ENCODE measurements at regions not wholly inside any gene's neighbourhood (a gene's known extent, or its start where the extent isn't known, plus 50 kb on each side); places are given as distances from the start of the nearest gene placed in this dataset.

GRCh38 chr18:24672165-24672941 lies 211.9 kb downstream of the HRH4 start:
- Histone ChIP-seq H3K9me3 (ENCODE audit: control insufficient read depth, low read length) (no peaks in the 10 kb centered on the region), H3K4me1 (ENCODE audit: control insufficient read depth, insufficient read depth, low read length, poor library complexity, severe bottlenecking) (no peaks in the 10 kb centered on the region), H3K27ac (ENCODE audit: low read depth, low read length, severe bottlenecking) (no peak overlapping the region), H3K4me3 (ENCODE audit: extremely low read depth, insufficient read depth, low read length, poor library complexity, severe bottlenecking) (no peak overlapping the region), H3K36me3 (ENCODE audit: control insufficient read depth, insufficient read depth, low read length) (no peaks in the 10 kb centered on the region)
- WGBS, 2 experiments (ENCODE audit: insufficient coverage in 2 of 2): 68 to 90% methylated on average over 2 of the region's 9 CpGs

DNA sequence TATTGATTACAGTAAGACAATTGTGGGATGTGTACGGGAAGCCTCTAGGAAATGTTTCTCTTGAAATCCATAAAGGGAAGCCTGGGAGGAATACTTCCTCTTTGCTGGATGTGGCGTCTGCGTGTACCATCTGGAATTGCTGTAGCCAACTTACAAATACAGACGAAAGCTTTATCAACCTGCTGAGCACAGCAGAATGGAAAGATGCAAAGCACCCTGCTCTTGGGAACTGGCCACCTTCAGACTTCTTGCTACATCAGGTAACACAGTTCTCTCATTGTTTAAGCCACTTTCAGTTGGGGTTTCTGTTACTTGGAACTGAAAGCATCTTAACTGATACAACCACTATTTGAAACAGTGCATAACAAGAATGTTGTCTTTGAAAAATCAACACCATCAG lies 213.8 kb downstream of the HRH4 start:
- Histone ChIP-seq H3K4me1 (ENCODE audit: control insufficient read depth, insufficient read depth, low read length, poor library complexity, severe bottlenecking) (no peaks in the 10 kb centered on the region), H3K27ac (ENCODE audit: low read depth, low read length, severe bottlenecking) (no peak overlapping the region), H3K4me3 (ENCODE audit: extremely low read depth, insufficient read depth, low read length, poor library complexity, severe bottlenecking) (no peak overlapping the region), H3K9me3 (ENCODE audit: control insufficient read depth, low read length) (no peaks in the 10 kb centered on the region), H3K36me3 (ENCODE audit: control insufficient read depth, insufficient read depth, low read length) (no peaks in the 10 kb centered on the region)
- 87 to 91% methylated on average over 3 of the region's 4 CpGs for WGBS, 2 experiments (ENCODE audit: insufficient coverage in 2 of 2)

- WGBS, 2 experiments (ENCODE audit: insufficient coverage in 2 of 2): 93% methylated on average over 1 of the region's 3 CpGs; no CpG with 5 or more reads in 1 of the 2 experiments
- no peaks in the 10 kb centered on the region for H3K9me3 ChIP-seq (ENCODE audit: control insufficient read depth, low read length)
- no peaks in the 10 kb centered on the region for H3K4me1 ChIP-seq (ENCODE audit: control insufficient read depth, insufficient read depth, low read length, poor library complexity, severe bottlenecking)
- H3K36me3 ChIP-seq (ENCODE audit: control insufficient read depth, insufficient read depth, low read length): no peaks in the 10 kb centered on the region
- no peak overlapping the region for H3K27ac ChIP-seq (ENCODE audit: low read depth, low read length, severe bottlenecking)
- H3K4me3 ChIP-seq (ENCODE audit: extremely low read depth, insufficient read depth, low read length, poor library complexity, severe bottlenecking): no peak overlapping the region
These were observed 214.2 kb downstream of the HRH4 start for GRCh38 chr18:24674605-24675004.

DNA sequence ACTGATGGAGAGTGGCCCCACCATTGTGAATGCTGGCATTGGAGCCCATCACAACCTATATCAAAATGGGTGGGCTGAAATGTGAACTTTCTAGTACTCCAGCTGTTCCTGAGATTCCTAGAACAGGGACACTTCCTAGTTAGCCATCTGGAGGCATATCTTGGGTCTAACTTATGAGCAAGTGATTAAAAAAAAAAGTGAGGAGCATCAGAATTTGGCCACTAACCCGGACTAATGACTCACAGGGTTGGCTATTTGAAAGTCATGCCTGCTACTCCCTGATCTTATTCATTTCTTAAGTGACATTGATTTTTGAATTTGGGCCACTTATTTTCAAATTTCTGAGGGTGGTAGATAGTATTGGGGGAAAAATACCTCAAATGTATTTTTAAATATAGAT lies 216.6 kb downstream of the HRH4 start:
- WGBS, 2 experiments (ENCODE audit: insufficient coverage in 2 of 2): 100% methylated on average over 1 of the region's 1 CpG; no CpG with 5 or more reads in 1 of the 2 experiments
- Histone ChIP-seq H3K4me3 (ENCODE audit: extremely low read depth, insufficient read depth, low read length, poor library complexity, severe bottlenecking) (no peak overlapping the region), H3K27ac (ENCODE audit: low read depth, low read length, severe bottlenecking) (no peak overlapping the region), H3K36me3 (ENCODE audit: control insufficient read depth, insufficient read depth, low read length) (no peaks in the 10 kb centered on the region), H3K9me3 (ENCODE audit: control insufficient read depth, low read length) (no peaks in the 10 kb centered on the region), H3K4me1 (ENCODE audit: control insufficient read depth, insufficient read depth, low read length, poor library complexity, severe bottlenecking) (no peaks in the 10 kb centered on the region)

GRCh38 chr18:24678107-24678506 lies 217.7 kb downstream of the HRH4 start:
- H3K36me3 ChIP-seq (ENCODE audit: control insufficient read depth, insufficient read depth, low read length): no peaks in the 10 kb centered on the region
- WGBS, 2 experiments (ENCODE audit: insufficient coverage in 2 of 2): no CpG with 5 or more reads among the region's 1 CpG
- no peak overlapping the region for H3K4me3 ChIP-seq (ENCODE audit: extremely low read depth, insufficient read depth, low read length, poor library complexity, severe bottlenecking)
- H3K27ac ChIP-seq (ENCODE audit: low read depth, low read length, severe bottlenecking): no peak overlapping the region
- no peaks in the 10 kb centered on the region for H3K9me3 ChIP-seq (ENCODE audit: control insufficient read depth, low read length)
- H3K4me1 ChIP-seq (ENCODE audit: control insufficient read depth, insufficient read depth, low read length, poor library complexity, severe bottlenecking): no peaks in the 10 kb centered on the region

DNA sequence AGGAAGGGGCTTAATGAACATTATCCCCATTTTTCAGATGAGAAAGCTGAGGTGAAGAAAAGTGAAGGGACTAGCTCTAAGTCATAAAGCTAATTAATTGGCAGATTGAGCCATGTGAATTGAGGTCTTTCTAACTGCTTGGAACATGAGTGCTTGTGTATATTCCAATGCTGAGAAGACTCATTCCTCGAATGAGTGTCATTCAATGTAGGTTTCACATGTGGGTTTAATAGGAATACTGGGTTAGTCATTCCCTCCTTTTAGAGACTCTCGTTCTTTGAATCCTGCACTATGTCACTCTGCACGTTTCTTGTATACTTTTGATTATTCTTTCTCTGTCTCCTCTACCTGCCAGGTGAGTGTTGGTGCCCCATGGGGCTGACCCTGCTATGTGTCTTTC lies 218.2 kb downstream of the HRH4 start:
- H3K27ac ChIP-seq (ENCODE audit: low read depth, low read length, severe bottlenecking): no peak overlapping the region
- H3K9me3 ChIP-seq (ENCODE audit: control insufficient read depth, low read length): no peaks in the 10 kb centered on the region
- no peak overlapping the region for H3K4me3 ChIP-seq (ENCODE audit: extremely low read depth, insufficient read depth, low read length, poor library complexity, severe bottlenecking)
- H3K4me1 ChIP-seq (ENCODE audit: control insufficient read depth, insufficient read depth, low read length, poor library complexity, severe bottlenecking): no peaks in the 10 kb centered on the region
- H3K36me3 ChIP-seq (ENCODE audit: control insufficient read depth, insufficient read depth, low read length): no peaks in the 10 kb centered on the region
- WGBS, 2 experiments (ENCODE audit: insufficient coverage in 2 of 2): 95 to 96% methylated on average over 3 of the region's 3 CpGs

DNA sequence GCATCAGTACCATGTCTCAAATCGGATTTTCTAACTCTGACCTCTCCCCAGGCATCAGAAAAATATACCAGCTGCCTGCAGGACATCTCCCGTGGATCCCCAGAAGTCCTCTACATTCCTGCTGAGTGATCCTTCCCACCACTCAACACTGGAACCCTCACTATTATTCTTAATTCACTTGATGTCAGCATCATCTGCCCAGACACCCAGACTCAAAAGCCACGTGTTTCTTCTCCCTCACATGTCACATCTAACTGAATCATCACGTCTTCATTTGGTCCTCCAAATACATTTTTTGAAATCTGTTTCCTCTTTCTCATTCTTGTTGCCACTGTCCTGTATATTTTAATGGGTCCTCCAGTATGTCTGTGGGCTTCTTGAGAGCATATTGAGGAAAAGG lies 218.6 kb downstream of the HRH4 start:
- Histone ChIP-seq H3K9me3 (ENCODE audit: control insufficient read depth, low read length) (no peaks in the 10 kb centered on the region), H3K4me3 (ENCODE audit: extremely low read depth, insufficient read depth, low read length, poor library complexity, severe bottlenecking) (no peak overlapping the region), H3K4me1 (ENCODE audit: control insufficient read depth, insufficient read depth, low read length, poor library complexity, severe bottlenecking) (no peaks in the 10 kb centered on the region), H3K27ac (ENCODE audit: low read depth, low read length, severe bottlenecking) (no peak overlapping the region), H3K36me3 (ENCODE audit: control insufficient read depth, insufficient read depth, low read length) (no peaks in the 10 kb centered on the region)
- 76 to 86% methylated on average over 4 of the region's 4 CpGs for WGBS, 2 experiments (ENCODE audit: insufficient coverage in 2 of 2)

- Histone ChIP-seq H3K27ac (ENCODE audit: low read depth, low read length, severe bottlenecking) (no peak overlapping the region), H3K9me3 (ENCODE audit: control insufficient read depth, low read length) (no peaks in the 10 kb centered on the region), H3K4me1 (ENCODE audit: control insufficient read depth, insufficient read depth, low read length, poor library complexity, severe bottlenecking) (no peaks in the 10 kb centered on the region), H3K36me3 (ENCODE audit: control insufficient read depth, insufficient read depth, low read length) (no peaks in the 10 kb centered on the region), H3K4me3 (ENCODE audit: extremely low read depth, insufficient read depth, low read length, poor library complexity, severe bottlenecking) (no peak overlapping the region)
- WGBS, 2 experiments (ENCODE audit: insufficient coverage in 2 of 2): no CpG with 5 or more reads among the region's 1 CpG
These were observed 223.5 kb downstream of the HRH4 start for GRCh38 chr18:24683925-24684324.

GRCh38 chr18:24685254-24685959 lies 225.0 kb downstream of the HRH4 start:
- 90 to 95% methylated on average over 3 to 5 of the region's 5 CpGs for WGBS, 2 experiments (ENCODE audit: insufficient coverage in 2 of 2)
- no peaks in the 10 kb centered on the region for H3K9me3 ChIP-seq (ENCODE audit: control insufficient read depth, low read length)
- no peaks in the 10 kb centered on the region for H3K36me3 ChIP-seq (ENCODE audit: control insufficient read depth, insufficient read depth, low read length)
- no peak overlapping the region for H3K4me3 ChIP-seq (ENCODE audit: extremely low read depth, insufficient read depth, low read length, poor library complexity, severe bottlenecking)
- no peaks in the 10 kb centered on the region for H3K4me1 ChIP-seq (ENCODE audit: control insufficient read depth, insufficient read depth, low read length, poor library complexity, severe bottlenecking)
- H3K27ac ChIP-seq (ENCODE audit: low read depth, low read length, severe bottlenecking): no peak overlapping the region

DNA sequence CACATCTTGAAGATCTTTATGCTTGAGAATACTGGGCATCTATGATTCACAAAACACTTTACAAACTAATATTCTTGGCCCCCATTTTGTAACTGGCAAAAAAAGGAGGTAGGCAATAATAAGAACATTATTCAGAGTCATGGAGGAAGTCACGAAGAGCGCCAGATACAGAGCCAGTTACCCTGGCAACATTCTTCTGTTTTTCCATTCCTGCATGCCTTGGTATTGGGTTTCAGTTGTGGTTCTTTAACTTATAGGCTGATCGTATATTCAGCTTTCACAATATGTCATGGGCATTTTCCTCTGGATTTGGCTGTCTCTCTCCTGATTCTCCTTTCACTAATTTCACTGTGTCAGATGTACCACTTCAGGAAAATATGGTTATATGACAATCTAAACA lies 234.7 kb downstream of the HRH4 start:
- Histone ChIP-seq H3K4me3 (ENCODE audit: extremely low read depth, insufficient read depth, low read length, poor library complexity, severe bottlenecking) (no peak overlapping the region), H3K9me3 (ENCODE audit: control insufficient read depth, low read length) (peaks cover 19% of the 10 kb centered on the region), H3K36me3 (ENCODE audit: control insufficient read depth, insufficient read depth, low read length) (no peaks in the 10 kb centered on the region), H3K27ac (ENCODE audit: low read depth, low read length, severe bottlenecking) (no peak overlapping the region), H3K4me1 (ENCODE audit: control insufficient read depth, insufficient read depth, low read length, poor library complexity, severe bottlenecking) (no peaks in the 10 kb centered on the region)
- 80 to 94% methylated on average over 2 of the region's 3 CpGs for WGBS, 2 experiments (ENCODE audit: insufficient coverage in 2 of 2)

DNA sequence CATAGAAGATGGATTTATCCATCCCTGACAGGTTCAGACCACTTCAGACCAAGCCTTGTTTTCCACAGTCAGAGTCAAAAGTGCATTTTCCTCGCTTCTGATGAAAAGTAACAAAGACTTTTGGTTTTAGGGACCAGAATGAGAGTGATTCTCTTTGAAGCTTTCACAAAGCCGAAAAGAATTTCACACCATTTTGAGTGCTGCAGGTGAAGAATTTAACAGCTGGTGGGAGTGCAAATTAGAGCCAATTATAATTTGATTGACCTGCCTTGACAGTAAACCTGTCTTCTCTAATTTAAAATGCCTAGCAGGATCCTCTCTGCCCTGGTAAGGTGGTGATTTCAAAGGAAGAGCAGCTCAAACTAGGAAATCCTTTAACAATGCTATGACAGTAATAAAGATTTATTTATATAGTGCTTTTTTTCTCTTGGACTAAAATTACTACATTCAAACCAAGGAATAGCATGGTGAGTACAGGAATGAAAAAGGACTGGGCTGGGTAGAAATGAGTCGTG lies 241.6 kb downstream of the HRH4 start:
- Histone ChIP-seq H3K4me3 (ENCODE audit: extremely low read depth, insufficient read depth, low read length, poor library complexity, severe bottlenecking) (no peak overlapping the region), H3K4me1 (ENCODE audit: control insufficient read depth, insufficient read depth, low read length, poor library complexity, severe bottlenecking) (no peaks in the 10 kb centered on the region), H3K36me3 (ENCODE audit: control insufficient read depth, insufficient read depth, low read length) (no peaks in the 10 kb centered on the region), H3K27ac (ENCODE audit: low read depth, low read length, severe bottlenecking) (no peak overlapping the region), H3K9me3 (ENCODE audit: control insufficient read depth, low read length) (peaks cover 9% of the 10 kb centered on the region)
- WGBS, 2 experiments (ENCODE audit: insufficient coverage in 2 of 2): 57 to 79% methylated on average over 2 to 3 of the region's 3 CpGs
